Esophagus (tissue), 2 donors: ENCODE measurements at regions not wholly inside any gene's neighbourhood (a gene's known extent, or its start where the extent isn't known, plus 50 kb on each side); places are given as distances from the start of the nearest gene placed in this dataset.

Experiments used
- H3K27ac ChIP-seq, 2 donors: one replicate each; pipeline ENCODE4 v1.5.1; 2013; ENCODE audit warnings: low read depth in 2 of 2, mild to moderate bottlenecking in 2 of 2, inconsistent platforms in 1 of 2, low read length in 1 of 2, moderate library complexity in 1 of 2
- H3K27me3 ChIP-seq, 2 donors: one replicate each; pipeline ENCODE4 v1.6.1; 2013; ENCODE audit warnings: low read length in 2 of 2, control low read depth in 1 of 2, mild to moderate bottlenecking in 1 of 2; ENCODE audit not compliant: insufficient read depth in 2 of 2, control insufficient read depth in 1 of 2
- H3K36me3 ChIP-seq, 2 donors: one replicate each; pipeline ENCODE4 v1.6.1; 2013; ENCODE audit warnings: low read length in 1 of 2; ENCODE audit not compliant: control insufficient read depth in 2 of 2, insufficient read depth in 2 of 2
- H3K4me1 ChIP-seq, 2 donors: one replicate each; pipeline ENCODE4 v1.6.1; 2013; ENCODE audit warnings: low read length in 1 of 2; ENCODE audit not compliant: control insufficient read depth in 2 of 2, insufficient read depth in 2 of 2
- H3K4me3 ChIP-seq, 2 donors: one replicate each; pipeline ENCODE4 v1.5.1; 2013; ENCODE audit warnings: low read length in 2 of 2, mild to moderate bottlenecking in 2 of 2, low read depth in 1 of 2, moderate library complexity in 1 of 2
- H3K9me3 ChIP-seq, 2 donors: one replicate each; pipeline ENCODE4 v1.6.1; 2013; ENCODE audit warnings: mild to moderate bottlenecking in 2 of 2, low read depth in 1 of 2, low read length in 1 of 2, moderate library complexity in 1 of 2; ENCODE audit not compliant: control insufficient read depth in 2 of 2, insufficient read depth in 1 of 2
- WGBS, 2 donors: extraction: QIAGEN DNeasy Blood & Tissue Kit; methylation state at CpG; one replicate each; pipeline ENCODE4 v1.1.7; 2013; 5-methylcytosine and 5-hydroxymethylcytosine counted together
- donor health status: healthy with polysubstance abuse.
- donor health status: Bipolar disorder and iron deficiency.

DNA sequence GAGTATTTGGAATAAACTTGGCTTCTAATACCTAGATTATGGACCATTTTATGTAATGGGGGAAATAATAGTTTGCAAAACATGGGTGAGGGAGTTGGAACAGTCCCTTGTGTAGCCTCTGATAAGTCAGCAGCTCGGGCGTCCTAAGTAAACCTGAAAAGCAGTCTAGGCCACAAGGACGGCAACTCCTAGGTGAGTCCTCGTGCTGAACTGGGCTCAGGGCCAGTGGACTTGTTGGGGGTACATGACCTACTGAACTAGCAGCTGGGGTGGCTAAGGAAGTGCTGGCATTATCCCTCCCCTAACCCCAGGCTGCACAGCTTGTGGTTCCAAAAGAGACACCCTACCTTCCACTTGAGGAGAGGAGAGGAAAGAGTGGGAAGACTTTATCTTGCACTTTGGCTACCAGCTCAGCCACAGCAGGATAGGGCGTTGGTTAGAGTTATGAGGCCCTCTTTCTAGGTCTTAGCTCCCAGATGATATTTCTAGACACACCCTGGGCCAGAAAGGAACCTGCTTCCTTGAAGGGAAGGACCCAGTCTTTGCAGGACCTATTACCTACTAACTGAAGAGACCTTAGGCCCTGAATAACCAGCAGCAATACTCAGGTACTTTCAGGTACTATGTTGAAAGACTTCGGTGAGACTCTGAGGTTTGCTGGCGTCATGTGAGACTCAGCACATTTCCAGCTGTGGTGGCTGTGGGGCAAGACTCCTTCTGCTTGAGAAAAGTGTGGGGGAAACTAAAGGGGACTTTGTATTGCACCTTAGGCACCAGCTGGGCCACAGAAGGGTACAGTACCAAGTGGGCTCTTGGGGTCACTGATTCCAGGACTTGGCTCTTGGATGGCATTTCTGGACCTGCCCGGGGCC lies 71.0 kb downstream of the AQP4 start:
- 74 to 75% methylated on average over 8 of the region's 8 CpGs for WGBS, 2 donors
- no peak overlapping the region for H3K4me3 ChIP-seq
- peak overlapping the region; percentile 68 to 78 for H3K27ac ChIP-seq

GRCh38 chr18:26792661-26793060 lies 72.8 kb downstream of the AQP4 start:
- WGBS, 2 donors, result 92 to 93% methylated on average over 1 of the region's 1 CpG
- H3K9me3 ChIP-seq, result no peaks in the 10 kb centered on the region
- no peak overlapping the region for H3K4me3 ChIP-seq
- H3K27me3 ChIP-seq, result no peaks in the 10 kb centered on the region
- H3K27ac ChIP-seq, result no peak overlapping the region
- no peaks in the 10 kb centered on the region for H3K36me3 ChIP-seq
- H3K4me1 ChIP-seq, result peaks cover 0 to 3% of the 10 kb centered on the region in 2 donors

More for the DNA sequence above, 71.0 kb downstream of the AQP4 start:
- Histone ChIP-seq H3K9me3 (no peaks in the 10 kb centered on the region), H3K27me3 (no peaks in the 10 kb centered on the region), H3K36me3 (no peaks in the 10 kb centered on the region), H3K4me1 (peaks cover 0 to 3% of the 10 kb centered on the region in 2 donors)

DNA sequence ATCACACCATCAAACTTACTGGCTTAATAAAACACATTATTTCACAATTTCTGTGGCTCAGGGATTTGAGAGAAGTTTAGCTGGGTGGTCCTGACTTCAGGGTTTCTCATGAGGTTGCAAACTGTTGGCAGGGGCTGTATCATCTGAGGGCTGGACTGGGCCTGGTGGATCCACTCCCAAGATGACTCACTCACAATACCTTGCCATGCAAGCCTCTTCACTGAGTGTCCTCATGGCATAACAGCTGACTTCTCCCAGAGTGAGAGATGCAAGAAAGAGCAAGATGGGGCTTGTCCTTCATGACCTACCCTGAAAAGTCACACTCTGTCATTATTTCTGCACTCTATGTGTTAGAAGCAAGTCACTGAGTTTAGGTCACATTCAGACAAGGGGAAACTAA lies 73.8 kb downstream of the AQP4 start:
- Histone ChIP-seq H3K36me3 (no peaks in the 10 kb centered on the region), H3K27ac (peak overlapping the region in 1 of 2 donors; percentile 78), H3K27me3 (no peaks in the 10 kb centered on the region), H3K4me3 (no peak overlapping the region), H3K4me1 (peaks cover 0 to 3% of the 10 kb centered on the region in 2 donors), H3K9me3 (no peaks in the 10 kb centered on the region)

DNA sequence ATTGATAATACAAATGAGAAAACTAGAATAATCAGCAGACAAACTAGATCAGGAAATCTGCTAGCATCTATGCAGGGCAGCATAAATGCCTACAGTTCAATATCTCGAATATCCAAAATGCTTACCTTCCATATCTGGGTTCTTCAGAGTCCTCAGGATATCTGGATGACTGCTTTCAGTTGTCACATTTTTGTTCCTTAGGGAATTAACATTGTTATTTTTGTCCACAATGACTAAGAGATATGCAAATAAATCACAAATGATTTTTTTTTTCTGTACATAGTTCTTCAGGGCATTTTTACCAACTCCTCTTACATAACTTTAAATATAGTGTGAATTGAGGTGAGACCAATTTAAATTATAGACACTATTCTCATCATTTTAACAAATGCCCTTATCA lies 80.9 kb downstream of the AQP4 start:
- Histone ChIP-seq H3K9me3 (no peaks in the 10 kb centered on the region), H3K27me3 (no peaks in the 10 kb centered on the region), H3K36me3 (no peaks in the 10 kb centered on the region), H3K4me3 (no peak overlapping the region), H3K27ac (no peak overlapping the region), H3K4me1 (no peaks in the 10 kb centered on the region)
- 52 to 53% methylated on average over 1 of the region's 1 CpG for WGBS, 2 donors

DNA sequence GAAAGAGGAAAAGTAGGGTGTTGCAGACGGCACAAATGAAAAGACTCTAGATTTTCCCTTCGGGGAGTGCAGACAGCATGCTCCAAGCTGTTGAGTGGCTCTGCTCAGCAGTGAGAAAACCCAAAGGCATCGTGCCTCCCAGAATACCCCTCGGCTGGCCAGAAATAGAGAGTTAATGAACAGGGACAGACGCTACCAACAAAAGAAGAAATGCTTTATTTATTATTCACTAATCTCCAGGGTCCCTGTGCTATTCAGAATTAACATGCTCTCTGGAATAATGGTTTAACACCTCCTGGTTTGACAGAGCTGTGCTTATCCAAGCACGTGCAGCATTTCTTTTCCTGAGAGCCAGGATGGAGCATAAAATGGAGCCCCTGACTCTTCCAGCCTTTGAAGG lies 82.3 kb downstream of the AQP4 start:
- Histone ChIP-seq H3K36me3 (no peaks in the 10 kb centered on the region), H3K4me3 (no peak overlapping the region), H3K27me3 (no peaks in the 10 kb centered on the region), H3K9me3 (no peaks in the 10 kb centered on the region), H3K4me1 (no peaks in the 10 kb centered on the region), H3K27ac (no peak overlapping the region)
- 79 to 86% methylated on average over 6 of the region's 6 CpGs for WGBS, 2 donors

DNA sequence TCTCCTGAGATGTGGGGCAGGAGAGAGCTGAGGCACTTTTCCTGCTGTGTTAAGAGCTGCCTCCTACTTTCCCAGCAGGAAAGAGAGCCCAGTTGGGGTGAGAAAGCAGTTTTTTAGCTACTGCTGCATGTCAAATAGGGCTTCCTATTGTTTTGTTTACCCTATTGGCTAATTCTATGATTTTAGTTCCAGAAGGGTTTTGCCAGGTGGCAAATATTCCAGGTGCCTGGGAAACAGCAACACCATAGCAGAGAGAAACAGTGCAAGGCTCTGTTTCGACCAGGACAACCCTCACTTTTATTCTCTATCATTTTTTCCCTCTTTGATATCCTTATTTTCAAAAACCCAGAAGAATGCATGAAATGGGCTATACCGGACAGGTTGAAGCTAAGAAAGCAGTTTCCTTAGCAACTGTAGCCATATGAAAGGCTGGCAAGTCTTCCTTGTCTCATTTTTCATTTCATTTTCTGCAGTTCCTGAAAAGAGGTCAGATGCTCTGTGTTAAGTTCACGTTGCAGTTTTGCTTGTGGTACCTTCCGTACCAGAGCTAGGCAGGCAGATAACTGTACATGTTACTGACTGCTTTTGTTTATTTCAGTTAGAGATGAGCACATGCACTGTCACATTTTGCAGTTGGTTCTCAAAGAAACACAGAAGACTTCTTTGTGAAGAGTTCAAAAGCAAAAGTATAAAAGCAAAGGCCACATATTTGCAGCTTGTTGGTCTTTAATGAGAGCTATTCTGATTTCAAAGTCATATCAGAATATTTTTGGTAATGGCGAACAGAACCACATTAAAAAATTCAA lies 84.8 kb downstream of the AQP4 start:
- H3K4me3 ChIP-seq, result no peak overlapping the region
- no peaks in the 10 kb centered on the region for H3K36me3 ChIP-seq
- no peak overlapping the region for H3K27ac ChIP-seq
- H3K27me3 ChIP-seq, result no peaks in the 10 kb centered on the region
- no peaks in the 10 kb centered on the region for H3K9me3 ChIP-seq
- 48 to 49% methylated on average over 5 of the region's 5 CpGs for WGBS, 2 donors
- H3K4me1 ChIP-seq, result no peaks in the 10 kb centered on the region

- no peaks in the 10 kb centered on the region for H3K27me3 ChIP-seq
- no peak overlapping the region for H3K27ac ChIP-seq
- H3K36me3 ChIP-seq, result no peaks in the 10 kb centered on the region
- H3K4me3 ChIP-seq, result no peak overlapping the region
- H3K4me1 ChIP-seq, result no peaks in the 10 kb centered on the region
- H3K9me3 ChIP-seq, result no peaks in the 10 kb centered on the region
Measured at GRCh38 chr18:26778054-26778393, 87.5 kb downstream of the AQP4 start.

DNA sequence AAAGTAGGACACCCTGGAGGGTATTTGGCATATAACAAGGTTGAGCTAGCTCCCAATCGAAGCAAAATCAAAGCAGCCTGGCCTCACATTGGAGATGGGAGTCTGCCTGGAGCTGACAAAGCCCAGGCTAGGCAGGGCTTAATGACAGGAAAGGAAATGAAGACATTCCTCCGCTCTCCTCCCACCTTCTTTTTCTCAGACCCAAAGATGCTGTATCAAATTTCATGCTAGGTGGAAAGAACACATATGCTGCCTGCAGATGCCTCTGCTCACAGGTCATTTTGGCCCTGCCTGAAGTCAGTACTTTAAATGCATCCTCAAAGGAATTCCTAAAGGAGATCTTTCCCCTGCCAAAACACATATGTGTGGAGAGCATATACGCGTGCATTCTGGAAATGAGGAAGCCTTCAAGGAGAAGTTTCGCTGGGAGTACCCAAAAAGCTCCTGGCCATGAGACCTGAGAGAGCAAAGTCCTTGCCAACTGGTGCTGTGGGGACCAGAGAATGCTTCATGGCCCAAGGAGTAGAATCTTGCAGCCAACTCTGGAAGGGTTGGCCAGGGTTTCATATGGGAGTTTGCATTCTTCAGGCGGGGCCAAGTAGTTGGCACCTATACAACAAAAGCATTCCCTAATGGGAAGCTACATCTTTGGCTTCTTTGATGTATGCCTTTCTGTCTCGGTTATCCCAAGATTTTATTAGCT lies 88.0 kb downstream of the AQP4 start:
- H3K27ac ChIP-seq, result no peak overlapping the region
- H3K36me3 ChIP-seq, result no peaks in the 10 kb centered on the region
- no peaks in the 10 kb centered on the region for H3K4me1 ChIP-seq
- no peak overlapping the region for H3K4me3 ChIP-seq
- 39% methylated on average over 7 of the region's 7 CpGs for WGBS, 2 donors
- no peaks in the 10 kb centered on the region for H3K9me3 ChIP-seq
- H3K27me3 ChIP-seq, result no peaks in the 10 kb centered on the region

- no peaks in the 10 kb centered on the region for H3K36me3 ChIP-seq
- H3K4me3 ChIP-seq, result no peak overlapping the region
- no peaks in the 10 kb centered on the region for H3K4me1 ChIP-seq
- no peak overlapping the region for H3K27ac ChIP-seq
- H3K9me3 ChIP-seq, result no peaks in the 10 kb centered on the region
- 69 to 71% methylated on average over 2 of the region's 2 CpGs for WGBS, 2 donors
- H3K27me3 ChIP-seq, result no peaks in the 10 kb centered on the region
Measured at GRCh38 chr18:26772691-26773090, 92.8 kb downstream of the AQP4 start.
